Left kidney (tissue), 1 donor: ENCODE measurements at regions not wholly inside any gene's neighbourhood (a gene's known extent, or its start where the extent isn't known, plus 50 kb on each side); places are given as distances from the start of the nearest gene placed in this dataset.
A peak's percentile ranks its signal among the peaks of the same experiment; 100 is the strongest.
"Not testable (repeated sequence)": the region's sequence is repeated elsewhere in the genome, so short reads cannot be mapped to it uniquely, and the experiment has no call there.

ENCODE experiments used
- DNase-seq: peaks from one replicate; pipeline ENCODE4 v3.0.0-alpha.2; 2013

- no peak for DNase-seq
These were observed 60.2 kb downstream of the LSMEM1 start for GRCh38 chr7:112540839-112541577.

GRCh38 chr7:112546723-112547513 lies 66.1 kb downstream of the LSMEM1 start:
- DNase-seq: no peak

GRCh38 chr7:112547916-112548315 lies 67.1 kb downstream of the LSMEM1 start:
- no peak for DNase-seq

GRCh38 chr7:112550468-112551060 lies 69.8 kb downstream of the LSMEM1 start:
- peak; percentile 22 for DNase-seq

GRCh38 chr7:112551521-112551920 lies 70.7 kb downstream of the LSMEM1 start:
- DNase-seq: not testable (repeated sequence)

GRCh38 chr7:112554591-112554990 lies 73.8 kb downstream of the LSMEM1 start:
- no peak for DNase-seq

GRCh38 chr7:112556633-112557032 lies 75.8 kb downstream of the LSMEM1 start:
- DNase-seq: no peak

- DNase-seq: no peak
These were observed 85.9 kb downstream of the LSMEM1 start for GRCh38 chr7:112566442-112567324.

GRCh38 chr7:112567388-112567787 lies 86.6 kb downstream of the LSMEM1 start:
- DNase-seq: no peak

GRCh38 chr7:112571852-112572607 lies 91.2 kb downstream of the LSMEM1 start:
- no peak for DNase-seq

GRCh38 chr7:112572669-112573301 lies 92.0 kb downstream of the LSMEM1 start:
- no peak for DNase-seq

- DNase-seq: no peak
These were observed 92.7 kb downstream of the LSMEM1 start for GRCh38 chr7:112573302-112574039.

- DNase-seq: no peak
These were observed 95.1 kb downstream of the LSMEM1 start for GRCh38 chr7:112575864-112576263.

GRCh38 chr7:112579388-112579787 lies 98.6 kb downstream of the LSMEM1 start:
- DNase-seq: no peak

- DNase-seq: no peak
These were observed 100.1 kb downstream of the LSMEM1 start for GRCh38 chr7:112580717-112581435.

- DNase-seq: no peak
These were observed 100.7 kb downstream of the LSMEM1 start for GRCh38 chr7:112581529-112581928.

- DNase-seq: no peak
These were observed 103.5 kb downstream of the LSMEM1 start for GRCh38 chr7:112584290-112584689.

GRCh38 chr7:112587504-112587903 lies 106.7 kb downstream of the LSMEM1 start:
- no peak for DNase-seq

GRCh38 chr7:112592565-112593263 lies 111.9 kb downstream of the LSMEM1 start:
- not testable (repeated sequence) for DNase-seq
